Hepatocyte (in vitro differentiated cells): ENCODE measurements at regions not wholly inside any gene's neighbourhood (a gene's known extent, or its start where the extent isn't known, plus 50 kb on each side); places are given as distances from the start of the nearest gene placed in this dataset.
"Not testable (repeated sequence)": the region's sequence is repeated elsewhere in the genome, so short reads cannot be mapped to it uniquely, and the experiment has no call there.

ENCODE experiments used
- DNase-seq: peaks from one replicate; pipeline ENCODE4 v3.0.0-alpha.2; 2016; ENCODE audit warnings: low spot score
- H2AFZ ChIP-seq: fragments of 200-600 bp; sonication (generic); 2 replicates; pipeline ENCODE4 v1.6.0; 2016; ENCODE audit warnings: antibody characterized with exemption, mild to moderate bottlenecking
- H3K27ac ChIP-seq: fragments of 200-600 bp; sonication (generic); 2 replicates; pipeline ENCODE4 v1.5.1; 2016; ENCODE audit warnings: mild to moderate bottlenecking
- H3K27me3 ChIP-seq: fragments of 200-600 bp; sonication (generic); 2 replicates; pipeline ENCODE4 v1.6.1; 2016
- H3K36me3 ChIP-seq: fragments of 200-600 bp; sonication (generic); replicated peaks from 2 replicates; pipeline ENCODE4 v1.5.1; 2016; ENCODE audit warnings: low read depth; ENCODE audit not compliant: insufficient read depth
- H3K4me1 ChIP-seq: fragments of 200-600 bp; sonication (generic); 2 replicates; pipeline ENCODE4 v1.5.1; 2016; ENCODE audit warnings: mild to moderate bottlenecking, moderate library complexity; ENCODE audit not compliant: insufficient read depth
- H3K4me2 ChIP-seq: fragments of 200-600 bp; sonication (generic); 2 replicates; pipeline ENCODE4 v1.6.0; 2016
- H3K4me3 ChIP-seq: fragments of 200-600 bp; sonication (generic); 2 replicates; pipeline ENCODE4 v1.5.1; 2016; ENCODE audit warnings: mild to moderate bottlenecking
- H3K79me2 ChIP-seq: fragments of 200-600 bp; sonication (generic); 2 replicates; pipeline ENCODE4 v1.6.0; 2017; ENCODE audit warnings: mild to moderate bottlenecking
- H3K9me2 ChIP-seq: fragments of 200-600 bp; sonication (generic); replicated peaks from 2 replicates; pipeline ENCODE4 v1.6.0; 2017; ENCODE audit warnings: mild to moderate bottlenecking; ENCODE audit not compliant: insufficient read depth
- H3K9me3 ChIP-seq: fragments of 200-600 bp; sonication (generic); 2 replicates; pipeline ENCODE4 v1.5.1; 2016; ENCODE audit warnings: low read depth, mild to moderate bottlenecking
- H4K20me1 ChIP-seq: fragments of 200-600 bp; sonication (generic); 2 replicates; pipeline ENCODE4 v1.6.0; 2016; ENCODE audit warnings: mild to moderate bottlenecking; ENCODE audit not compliant: insufficient read depth, poor library complexity, severe bottlenecking
- EZH2 ChIP-seq: fragments of 200-600 bp; sonication (generic); IDR thresholded peaks from 2 replicates; pipeline ENCODE4 v1.6.1; 2016; ENCODE audit warnings: antibody characterized with exemption, mild to moderate bottlenecking, borderline replicate concordance
- EZH2phosphoT487 ChIP-seq: fragments of 200-600 bp; sonication (generic); IDR thresholded peaks from one replicate; pipeline ENCODE4 v1.6.1; 2018; ENCODE audit warnings: antibody characterized with exemption, mild to moderate bottlenecking, low read depth, moderate library complexity; ENCODE audit not compliant: unreplicated experiment, severe bottlenecking
- WGBS: methylation state at CpG from one replicate; pipeline ENCODE4 v1.1.6; 2016; ENCODE audit warnings: low lambda C conversion rate; ENCODE audit errors: missing lambda C conversion rate; 5-methylcytosine and 5-hydroxymethylcytosine counted together
- TF ChIP-seq, protein P1 (sequence below): fragments of 200-600 bp; sonication (generic); IDR thresholded peaks from 2 replicates; pipeline ENCODE4 v1.5.1; 2016; ENCODE audit warnings: antibody characterized with exemption, mild to moderate bottlenecking; ENCODE audit not compliant: poor library complexity

DNA sequence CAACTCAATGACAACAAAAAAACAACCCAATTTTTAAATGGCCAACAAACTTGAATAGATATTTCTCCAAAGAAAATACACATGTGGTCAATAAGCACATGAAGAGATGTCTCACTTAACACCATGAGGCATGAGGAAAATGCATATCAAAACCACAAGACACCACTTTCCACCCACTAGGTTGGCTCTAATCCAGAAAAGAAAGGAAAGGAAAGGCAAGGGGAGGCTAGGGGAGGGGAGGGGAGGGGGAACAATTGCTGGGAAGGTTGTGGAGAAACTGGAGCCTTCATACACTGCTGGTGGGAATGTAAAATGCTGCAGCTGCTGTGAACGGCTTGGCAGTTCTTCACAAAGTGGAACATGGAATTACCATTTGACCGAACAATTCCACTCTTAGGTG lies 854.3 kb downstream of the UQCRFS1 start:
- no peak for DNase-seq
- no peaks in the 10 kb centered on the region for H3K9me2 ChIP-seq
- no peaks in the 10 kb centered on the region for H3K79me2 ChIP-seq
- no peaks in the 10 kb centered on the region for H3K9me3 ChIP-seq
- no peaks in the 10 kb centered on the region for H3K4me1 ChIP-seq
- TF ChIP-seq EZH2phosphoT487: no peak
- TF ChIP-seq, protein P1, sequence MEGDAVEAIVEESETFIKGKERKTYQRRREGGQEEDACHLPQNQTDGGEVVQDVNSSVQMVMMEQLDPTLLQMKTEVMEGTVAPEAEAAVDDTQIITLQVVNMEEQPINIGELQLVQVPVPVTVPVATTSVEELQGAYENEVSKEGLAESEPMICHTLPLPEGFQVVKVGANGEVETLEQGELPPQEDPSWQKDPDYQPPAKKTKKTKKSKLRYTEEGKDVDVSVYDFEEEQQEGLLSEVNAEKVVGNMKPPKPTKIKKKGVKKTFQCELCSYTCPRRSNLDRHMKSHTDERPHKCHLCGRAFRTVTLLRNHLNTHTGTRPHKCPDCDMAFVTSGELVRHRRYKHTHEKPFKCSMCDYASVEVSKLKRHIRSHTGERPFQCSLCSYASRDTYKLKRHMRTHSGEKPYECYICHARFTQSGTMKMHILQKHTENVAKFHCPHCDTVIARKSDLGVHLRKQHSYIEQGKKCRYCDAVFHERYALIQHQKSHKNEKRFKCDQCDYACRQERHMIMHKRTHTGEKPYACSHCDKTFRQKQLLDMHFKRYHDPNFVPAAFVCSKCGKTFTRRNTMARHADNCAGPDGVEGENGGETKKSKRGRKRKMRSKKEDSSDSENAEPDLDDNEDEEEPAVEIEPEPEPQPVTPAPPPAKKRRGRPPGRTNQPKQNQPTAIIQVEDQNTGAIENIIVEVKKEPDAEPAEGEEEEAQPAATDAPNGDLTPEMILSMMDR: no peak
- TF ChIP-seq EZH2: no peak
- no peak overlapping the region for H2AFZ ChIP-seq
- 59% methylated on average over 2 of the region's 2 CpGs for WGBS
- H4K20me1 ChIP-seq: no peaks in the 10 kb centered on the region
- H3K36me3 ChIP-seq: no peaks in the 10 kb centered on the region
- no peaks in the 10 kb centered on the region for H3K27me3 ChIP-seq
- H3K4me3 ChIP-seq: no peak overlapping the region
- H3K27ac ChIP-seq: no peak overlapping the region
- no peak overlapping the region for H3K4me2 ChIP-seq

DNA sequence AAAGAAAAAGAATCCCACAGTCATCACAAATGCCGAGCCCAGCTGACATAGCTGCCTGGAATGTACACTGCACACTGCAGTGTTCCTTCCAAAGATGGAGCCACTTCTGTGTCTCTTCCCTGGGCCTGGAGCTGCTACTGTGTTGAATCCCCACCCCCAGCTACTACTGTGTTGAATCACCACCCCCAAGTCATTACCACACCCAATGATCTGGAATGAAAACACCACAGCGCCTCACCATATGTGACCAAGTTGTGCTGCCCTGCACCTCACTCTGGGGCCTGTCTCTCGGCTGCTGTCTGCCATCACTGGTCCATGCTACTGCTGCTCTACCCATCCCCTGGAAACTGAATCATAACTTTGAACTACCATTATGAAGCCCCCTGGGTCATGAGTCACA lies 861.2 kb downstream of the UQCRFS1 start:
- 74% methylated on average over 3 of the region's 3 CpGs for WGBS
- no peak for TF ChIP-seq EZH2phosphoT487

GRCh38 chr19:28351321-28351720 lies 861.6 kb downstream of the UQCRFS1 start:
- 93% methylated on average over 6 of the region's 6 CpGs for WGBS
- not testable (repeated sequence) for DNase-seq, H3K4me1 ChIP-seq

More for the DNA sequence above, 861.2 kb downstream of the UQCRFS1 start:
- DNase-seq: no peak
- no peaks in the 10 kb centered on the region for H3K4me1 ChIP-seq
- no peaks in the 10 kb centered on the region for H3K36me3 ChIP-seq
- H4K20me1 ChIP-seq: no peaks in the 10 kb centered on the region
- H3K4me2 ChIP-seq: no peak overlapping the region
- H3K27me3 ChIP-seq: no peaks in the 10 kb centered on the region
- no peak overlapping the region for H3K4me3 ChIP-seq
- H3K9me3 ChIP-seq: no peaks in the 10 kb centered on the region
- H2AFZ ChIP-seq: no peak overlapping the region
- H3K79me2 ChIP-seq: no peaks in the 10 kb centered on the region
- no peak overlapping the region for H3K27ac ChIP-seq
- no peaks in the 10 kb centered on the region for H3K9me2 ChIP-seq

GRCh38 chr19:28350673-28351072 lies 862.3 kb downstream of the UQCRFS1 start:
- DNase-seq: no peak
- WGBS: 77% methylated on average over 5 of the region's 5 CpGs

More at GRCh38 chr19:28351321-28351720, 861.6 kb downstream of the UQCRFS1 start:
- H3K9me3 ChIP-seq, H3K27me3 ChIP-seq, H3K4me2 ChIP-seq, H3K27ac ChIP-seq, H3K9me2 ChIP-seq, H4K20me1 ChIP-seq, H3K4me3 ChIP-seq, H3K79me2 ChIP-seq, H3K36me3 ChIP-seq, H2AFZ ChIP-seq: not testable (repeated sequence)

More at GRCh38 chr19:28350673-28351072, 862.3 kb downstream of the UQCRFS1 start:
- no peaks in the 10 kb centered on the region for H3K9me2 ChIP-seq
- no peak overlapping the region for H3K4me2 ChIP-seq
- H2AFZ ChIP-seq: no peak overlapping the region
- H4K20me1 ChIP-seq: no peaks in the 10 kb centered on the region
- no peaks in the 10 kb centered on the region for H3K9me3 ChIP-seq
- no peaks in the 10 kb centered on the region for H3K27me3 ChIP-seq
- H3K79me2 ChIP-seq: no peaks in the 10 kb centered on the region
- H3K27ac ChIP-seq: no peak overlapping the region
- no peaks in the 10 kb centered on the region for H3K36me3 ChIP-seq
- TF ChIP-seq, protein P1: no peak
- TF ChIP-seq EZH2 (no peak), EZH2phosphoT487 (no peak)
- H3K4me3 ChIP-seq: no peak overlapping the region
- H3K4me1 ChIP-seq: no peaks in the 10 kb centered on the region
